ENCODE measurements at regions not wholly inside any gene's neighbourhood (a gene's known extent, or its start where the extent isn't known, plus 50 kb on each side); places are given as distances from the start of the nearest gene placed in this dataset.

- Histone ChIP-seq H3K27me3 (ENCODE audit: control insufficient read depth, insufficient read depth, low read length) (no peaks in the 10 kb centered on the region), H3K4me3 (ENCODE audit: low read depth, low read length) (no peak overlapping the region), H3K36me3 (ENCODE audit: control insufficient read depth, insufficient read depth, low read length) (no peaks in the 10 kb centered on the region)
- TF ChIP-seq CTCF (IDR thresholded peaks at IDR 0.05; ENCODE audit: insufficient read depth, low read length, poor library complexity, severe bottlenecking): no peak
- DNase-seq (ENCODE audit: low read depth): no peak
Observed at GRCh38 chr17:71361656-71362450, 759.0 kb upstream of the SOX9 start.

GRCh38 chr17:71363661-71364060 is 757.2 kb upstream of the SOX9 start:
- DNase-seq (ENCODE audit: low read depth): no peak
- H3K4me3 ChIP-seq (ENCODE audit: low read depth, low read length): no peak overlapping the region
- no peak for TF ChIP-seq CTCF (IDR thresholded peaks at IDR 0.05; ENCODE audit: insufficient read depth, low read length, poor library complexity, severe bottlenecking)
- H3K36me3 ChIP-seq (ENCODE audit: control insufficient read depth, insufficient read depth, low read length): no peaks in the 10 kb centered on the region
- no peaks in the 10 kb centered on the region for H3K27me3 ChIP-seq (ENCODE audit: control insufficient read depth, insufficient read depth, low read length)

- no peak for DNase-seq (ENCODE audit: low read depth)
- TF ChIP-seq CTCF (IDR thresholded peaks at IDR 0.05; ENCODE audit: insufficient read depth, low read length, poor library complexity, severe bottlenecking): no peak
- no peaks in the 10 kb centered on the region for H3K36me3 ChIP-seq (ENCODE audit: control insufficient read depth, insufficient read depth, low read length)
- H3K4me3 ChIP-seq (ENCODE audit: low read depth, low read length): no peak overlapping the region
- no peaks in the 10 kb centered on the region for H3K27me3 ChIP-seq (ENCODE audit: control insufficient read depth, insufficient read depth, low read length)
Observed at GRCh38 chr17:71371809-71372208, 749.0 kb upstream of the SOX9 start.

GRCh38 chr17:71375948-71376347 is 744.9 kb upstream of the SOX9 start:
- Histone ChIP-seq H3K27me3 (ENCODE audit: control insufficient read depth, insufficient read depth, low read length) (no peaks in the 10 kb centered on the region), H3K36me3 (ENCODE audit: control insufficient read depth, insufficient read depth, low read length) (no peaks in the 10 kb centered on the region), H3K4me3 (ENCODE audit: low read depth, low read length) (no peak overlapping the region)
- no peak for DNase-seq (ENCODE audit: low read depth)
- no peak for TF ChIP-seq CTCF (IDR thresholded peaks at IDR 0.05; ENCODE audit: insufficient read depth, low read length, poor library complexity, severe bottlenecking)

- DNase-seq (ENCODE audit: low read depth): no peak
- TF ChIP-seq CTCF (IDR thresholded peaks at IDR 0.05; ENCODE audit: insufficient read depth, low read length, poor library complexity, severe bottlenecking): no peak
- Histone ChIP-seq H3K27me3 (ENCODE audit: control insufficient read depth, insufficient read depth, low read length) (no peaks in the 10 kb centered on the region), H3K36me3 (ENCODE audit: control insufficient read depth, insufficient read depth, low read length) (no peaks in the 10 kb centered on the region), H3K4me3 (ENCODE audit: low read depth, low read length) (no peak overlapping the region)
Observed at GRCh38 chr17:71376933-71377332, 743.9 kb upstream of the SOX9 start.

GRCh38 chr17:71378036-71378435 is 742.8 kb upstream of the SOX9 start:
- H3K36me3 ChIP-seq (ENCODE audit: control insufficient read depth, insufficient read depth, low read length): no peaks in the 10 kb centered on the region
- H3K27me3 ChIP-seq (ENCODE audit: control insufficient read depth, insufficient read depth, low read length): no peaks in the 10 kb centered on the region
- no peak for DNase-seq (ENCODE audit: low read depth)
- TF ChIP-seq CTCF (IDR thresholded peaks at IDR 0.05; ENCODE audit: insufficient read depth, low read length, poor library complexity, severe bottlenecking): no peak
- H3K4me3 ChIP-seq (ENCODE audit: low read depth, low read length): no peak overlapping the region
